ENCODE measurements at regions not wholly inside any gene's neighbourhood (a gene's known extent, or its start where the extent isn't known, plus 50 kb on each side); places are given as distances from the start of the nearest gene placed in this dataset.

DNA sequence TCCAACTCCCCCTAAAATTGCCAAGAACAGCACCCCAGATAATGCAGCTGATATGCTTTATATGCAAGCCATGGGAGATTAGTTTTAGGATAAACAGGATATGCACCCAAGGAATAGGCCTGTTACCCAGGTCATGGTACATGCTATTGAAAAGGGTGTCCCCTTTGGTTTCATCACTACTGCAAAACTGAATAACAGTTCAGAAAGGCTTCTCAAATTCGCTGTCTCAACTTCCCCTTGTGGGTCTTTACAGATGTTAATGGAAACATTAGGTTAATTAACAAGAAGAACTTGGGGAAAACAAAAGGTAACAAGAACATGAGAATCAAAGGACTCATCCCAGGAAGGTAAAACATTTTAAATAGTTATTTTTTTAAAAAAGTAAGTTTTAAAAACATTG is 318.7 kb downstream of the PRR32 start:
- Histone ChIP-seq H3K4me3 (ENCODE audit: low read length) (no peak overlapping the region), H3K9ac (ENCODE audit: low read length) (no peak overlapping the region), H3K79me2 (ENCODE audit: low read length) (no peaks in the 10 kb centered on the region), H3K9me3 (replicated peaks; ENCODE audit: insufficient read depth, low read length) (no peaks in the 10 kb centered on the region), H3K4me1 (ENCODE audit: low read length) (no peaks in the 10 kb centered on the region), H3K27me3 (replicated peaks; ENCODE audit: insufficient read depth, low read length) (no peaks in the 10 kb centered on the region), H3K36me3 (replicated peaks; ENCODE audit: insufficient read depth, low read length) (no peaks in the 10 kb centered on the region), H4K20me1 (ENCODE audit: insufficient read depth, low read length) (no peaks in the 10 kb centered on the region), H3F3A (ENCODE audit: insufficient read depth, low read length) (no peaks in the 10 kb centered on the region), H2AFZ (ENCODE audit: low read length) (no peak overlapping the region), H3K4me2 (ENCODE audit: low read depth, low read length) (no peak overlapping the region), H3K27ac (ENCODE audit: low read length) (no peak overlapping the region), H3K9me2 (replicated peaks; ENCODE audit: insufficient read depth, low read length) (no peaks in the 10 kb centered on the region)
- no peak for DNase-seq
- TF ChIP-seq, protein P1, sequence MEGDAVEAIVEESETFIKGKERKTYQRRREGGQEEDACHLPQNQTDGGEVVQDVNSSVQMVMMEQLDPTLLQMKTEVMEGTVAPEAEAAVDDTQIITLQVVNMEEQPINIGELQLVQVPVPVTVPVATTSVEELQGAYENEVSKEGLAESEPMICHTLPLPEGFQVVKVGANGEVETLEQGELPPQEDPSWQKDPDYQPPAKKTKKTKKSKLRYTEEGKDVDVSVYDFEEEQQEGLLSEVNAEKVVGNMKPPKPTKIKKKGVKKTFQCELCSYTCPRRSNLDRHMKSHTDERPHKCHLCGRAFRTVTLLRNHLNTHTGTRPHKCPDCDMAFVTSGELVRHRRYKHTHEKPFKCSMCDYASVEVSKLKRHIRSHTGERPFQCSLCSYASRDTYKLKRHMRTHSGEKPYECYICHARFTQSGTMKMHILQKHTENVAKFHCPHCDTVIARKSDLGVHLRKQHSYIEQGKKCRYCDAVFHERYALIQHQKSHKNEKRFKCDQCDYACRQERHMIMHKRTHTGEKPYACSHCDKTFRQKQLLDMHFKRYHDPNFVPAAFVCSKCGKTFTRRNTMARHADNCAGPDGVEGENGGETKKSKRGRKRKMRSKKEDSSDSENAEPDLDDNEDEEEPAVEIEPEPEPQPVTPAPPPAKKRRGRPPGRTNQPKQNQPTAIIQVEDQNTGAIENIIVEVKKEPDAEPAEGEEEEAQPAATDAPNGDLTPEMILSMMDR (IDR thresholded peaks at IDR 0.05; ENCODE audit: low read length), result no peak
- TF ChIP-seq EZH2 (optimal IDR thresholded peaks at IDR 0.05; ENCODE audit: low read depth, low read length) (no peak), EZH2phosphoT487 (IDR thresholded peaks at IDR 0.05; ENCODE audit: low read length) (no peak)

DNA sequence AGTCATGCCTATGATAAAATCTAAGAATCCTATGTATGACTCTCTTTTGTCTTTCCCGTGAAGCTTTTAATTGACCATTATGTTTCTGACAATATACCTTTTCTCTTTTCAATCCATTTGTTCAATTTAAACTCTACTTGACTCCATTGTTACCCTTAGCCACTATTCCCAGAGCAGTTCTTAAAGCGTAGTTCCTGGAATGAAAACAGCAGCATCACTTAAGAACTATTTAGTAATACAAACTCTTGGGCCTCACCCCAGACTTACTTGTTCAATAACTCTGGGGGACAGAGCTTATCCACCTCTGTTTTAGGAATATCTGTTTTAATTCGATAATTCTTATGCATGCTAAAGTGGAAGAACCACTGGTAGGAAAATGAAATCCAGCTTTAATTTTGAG is 358.4 kb downstream of the PRR32 start:
- Histone ChIP-seq H3K27me3 (replicated peaks; ENCODE audit: insufficient read depth, low read length) (no peaks in the 10 kb centered on the region), H3K79me2 (ENCODE audit: low read length) (no peaks in the 10 kb centered on the region), H3K36me3 (replicated peaks; ENCODE audit: insufficient read depth, low read length) (no peaks in the 10 kb centered on the region), H3K27ac (ENCODE audit: low read length) (no peak overlapping the region), H3K4me1 (ENCODE audit: low read length) (no peaks in the 10 kb centered on the region), H3K9ac (ENCODE audit: low read length) (no peak overlapping the region), H3F3A (ENCODE audit: insufficient read depth, low read length) (no peaks in the 10 kb centered on the region), H3K9me3 (replicated peaks; ENCODE audit: insufficient read depth, low read length) (no peaks in the 10 kb centered on the region), H3K4me3 (ENCODE audit: low read length) (no peak overlapping the region), H4K20me1 (ENCODE audit: insufficient read depth, low read length) (no peaks in the 10 kb centered on the region), H2AFZ (ENCODE audit: low read length) (no peak overlapping the region), H3K4me2 (ENCODE audit: low read depth, low read length) (no peak overlapping the region), H3K9me2 (replicated peaks; ENCODE audit: insufficient read depth, low read length) (no peaks in the 10 kb centered on the region)
- TF ChIP-seq, protein P1 (IDR thresholded peaks at IDR 0.05; ENCODE audit: low read length), result no peak
- TF ChIP-seq EZH2 (optimal IDR thresholded peaks at IDR 0.05; ENCODE audit: low read depth, low read length), result no peak
- no peak for TF ChIP-seq EZH2phosphoT487 (IDR thresholded peaks at IDR 0.05; ENCODE audit: low read length)
- DNase-seq, result no peak

DNA sequence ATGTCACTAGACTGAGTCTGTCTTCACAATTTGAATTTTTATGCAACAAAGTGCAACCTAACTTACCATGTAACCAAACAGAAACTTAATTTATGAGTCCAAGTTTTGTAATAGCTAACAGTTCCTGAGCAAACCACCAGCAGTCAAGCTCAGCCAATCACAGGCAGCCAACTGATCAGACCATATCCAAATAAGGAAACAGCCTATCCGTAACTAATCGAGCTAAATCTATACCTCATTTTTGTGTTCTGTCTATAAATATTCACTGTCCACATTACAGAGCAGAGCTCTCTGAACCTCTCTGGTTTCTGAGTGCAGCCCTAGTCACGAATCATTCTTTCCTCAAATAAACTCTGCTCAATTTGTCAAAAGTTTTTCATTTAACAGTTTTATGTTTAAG is 367.6 kb downstream of the PRR32 start:
- TF ChIP-seq EZH2phosphoT487 (IDR thresholded peaks at IDR 0.05; ENCODE audit: low read length), result no peak
- TF ChIP-seq, protein P1 (IDR thresholded peaks at IDR 0.05; ENCODE audit: low read length), result no peak
- no peak for TF ChIP-seq EZH2 (optimal IDR thresholded peaks at IDR 0.05; ENCODE audit: low read depth, low read length)
- Histone ChIP-seq H4K20me1 (ENCODE audit: insufficient read depth, low read length) (no peaks in the 10 kb centered on the region), H3K4me2 (ENCODE audit: low read depth, low read length) (no peak overlapping the region), H2AFZ (ENCODE audit: low read length) (no peak overlapping the region), H3K27me3 (replicated peaks; ENCODE audit: insufficient read depth, low read length) (no peaks in the 10 kb centered on the region), H3K36me3 (replicated peaks; ENCODE audit: insufficient read depth, low read length) (no peaks in the 10 kb centered on the region), H3K9me2 (replicated peaks; ENCODE audit: insufficient read depth, low read length) (no peaks in the 10 kb centered on the region), H3K9me3 (replicated peaks; ENCODE audit: insufficient read depth, low read length) (no peaks in the 10 kb centered on the region), H3K9ac (ENCODE audit: low read length) (no peak overlapping the region), H3K79me2 (ENCODE audit: low read length) (no peaks in the 10 kb centered on the region), H3K4me1 (ENCODE audit: low read length) (no peaks in the 10 kb centered on the region), H3F3A (ENCODE audit: insufficient read depth, low read length) (no peaks in the 10 kb centered on the region), H3K27ac (ENCODE audit: low read length) (no peak overlapping the region), H3K4me3 (ENCODE audit: low read length) (no peak overlapping the region)
- no peak for DNase-seq
